C4-2B (cell line): ENCODE measurements at regions not wholly inside any gene's neighbourhood (a gene's known extent, or its start where the extent isn't known, plus 50 kb on each side); places are given as distances from the start of the nearest gene placed in this dataset.
A peak's percentile ranks its signal among the peaks of the same experiment; 100 is the strongest.

Experiments
- H3K27ac ChIP-seq: fragments of 450-650 bp; 2 replicates; pipeline ENCODE4 v1.5.1; 2017
- CTCF ChIP-seq: fragments of 450-650 bp; conservative IDR thresholded peaks from 2 replicates; pipeline ENCODE4 v1.5.1; 2017; ENCODE audit warnings: mild to moderate bottlenecking
- ZFX ChIP-seq: fragments of 450-650 bp; IDR thresholded peaks from 2 replicates; pipeline ENCODE4 v1.6.1; 2017

DNA sequence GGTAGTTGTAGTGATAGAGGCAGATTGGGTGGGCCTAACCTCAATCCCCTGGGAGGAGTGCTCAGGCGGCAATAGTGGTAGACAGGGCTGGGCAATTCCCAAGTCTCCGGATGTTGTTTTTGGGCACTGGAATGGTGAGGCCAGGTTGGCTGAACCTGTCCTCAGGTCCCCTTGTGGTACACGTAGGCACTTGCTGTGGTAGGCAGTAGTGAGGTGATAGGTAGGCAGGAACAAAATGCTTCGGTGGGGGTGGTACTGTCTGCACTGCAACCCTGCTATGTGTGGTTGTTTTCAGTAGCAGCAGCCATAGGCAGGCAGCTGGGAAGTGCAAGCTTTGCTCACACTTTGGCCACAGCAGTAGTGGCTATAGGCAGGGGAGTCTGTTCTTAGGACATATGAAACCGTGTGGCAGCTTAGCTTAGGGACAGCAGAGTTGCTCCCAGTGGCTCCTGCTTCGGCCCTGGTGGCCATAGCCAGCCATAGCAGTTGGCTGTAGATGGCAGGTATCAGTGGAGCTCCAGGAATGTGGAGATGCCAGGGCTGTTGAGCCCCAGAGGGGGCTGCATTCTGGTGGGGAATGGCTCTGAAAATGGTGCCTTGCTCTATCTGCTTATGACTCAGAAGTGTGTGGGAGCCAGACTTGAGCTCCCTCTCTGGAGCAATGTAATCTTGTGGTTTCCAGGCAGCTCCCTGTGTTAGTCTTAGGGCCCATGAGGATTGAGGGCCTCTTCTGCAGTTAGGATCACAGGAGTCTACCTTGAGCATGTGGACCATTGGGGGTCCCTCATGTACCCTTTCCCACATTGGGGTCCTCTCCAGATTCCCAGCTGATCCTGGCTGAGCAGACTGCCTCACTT, 241.8 kb upstream of the BMP2 start:
- no peak for TF ChIP-seq ZFX
- TF ChIP-seq CTCF = peak; percentile 18; the same call in 1 of the 2 replicates
- no peak overlapping the region for H3K27ac ChIP-seq

GRCh38 chr20:6524305-6524704, 243.2 kb upstream of the BMP2 start:
- TF ChIP-seq ZFX (no peak), CTCF (no peak)
- H3K27ac ChIP-seq = no peak overlapping the region

DNA sequence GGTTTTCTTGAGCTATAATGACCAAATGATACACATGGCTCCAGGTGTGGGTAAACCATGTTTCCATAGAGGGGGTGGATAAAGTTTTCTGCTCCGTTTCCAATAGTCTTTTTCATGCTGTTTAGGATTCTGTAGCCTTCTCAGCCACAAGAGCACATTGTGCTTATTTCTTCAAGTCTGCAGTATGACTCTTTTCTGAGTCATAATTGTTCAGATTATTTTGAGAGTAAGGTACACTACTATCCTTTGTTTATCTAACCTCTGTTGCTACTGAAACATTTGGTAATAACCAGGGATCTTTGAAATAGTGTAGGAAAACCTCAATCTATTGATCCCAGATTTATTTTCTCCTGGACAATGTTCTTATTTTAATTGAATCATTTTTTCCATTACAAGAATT, 247.9 kb upstream of the BMP2 start:
- no peak overlapping the region for H3K27ac ChIP-seq
- TF ChIP-seq CTCF = no peak
- TF ChIP-seq ZFX = no peak

GRCh38 chr20:6515261-6515660, 252.2 kb upstream of the BMP2 start:
- H3K27ac ChIP-seq = no peak overlapping the region
- no peak for TF ChIP-seq CTCF
- no peak for TF ChIP-seq ZFX

DNA sequence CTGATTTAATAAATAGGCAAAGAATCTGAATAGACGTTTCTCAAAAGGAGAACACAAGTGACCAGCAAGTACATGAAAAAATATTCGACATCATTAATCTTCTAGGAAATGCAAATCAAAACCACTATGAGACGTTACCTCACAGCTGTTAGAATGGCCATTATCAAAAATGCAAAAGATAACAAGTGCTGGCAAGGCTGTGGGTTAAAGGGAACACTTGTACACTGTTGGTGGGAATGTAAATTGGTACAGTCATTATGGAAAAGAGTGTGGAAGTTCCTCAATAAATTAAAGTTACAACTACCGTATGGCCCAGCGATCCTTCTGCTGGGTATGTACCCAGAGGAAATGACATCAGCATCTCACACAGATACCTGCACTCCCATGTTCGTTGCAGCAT, 253.9 kb upstream of the BMP2 start:
- no peak overlapping the region for H3K27ac ChIP-seq
- TF ChIP-seq ZFX (no peak), CTCF (no peak)

- no peak overlapping the region for H3K27ac ChIP-seq
- TF ChIP-seq CTCF (no peak), ZFX (no peak)
Observed at GRCh38 chr20:6509374-6509773, 258.1 kb upstream of the BMP2 start.

GRCh38 chr20:6506906-6507305, 260.6 kb upstream of the BMP2 start:
- H3K27ac ChIP-seq = no peak overlapping the region
- TF ChIP-seq CTCF (no peak), ZFX (no peak)
